LHCN-M2 (cell line): ENCODE measurements at regions not wholly inside any gene's neighbourhood (a gene's known extent, or its start where the extent isn't known, plus 50 kb on each side); places are given as distances from the start of the nearest gene placed in this dataset.
"Not testable (repeated sequence)": the region's sequence is repeated elsewhere in the genome, so short reads cannot be mapped to it uniquely, and the experiment has no call there.

Experiments
- DNase-seq: peaks from one replicate; pipeline ENCODE4 v3.0.0-alpha.2; 2012; ENCODE audit warnings: low read depth

DNA sequence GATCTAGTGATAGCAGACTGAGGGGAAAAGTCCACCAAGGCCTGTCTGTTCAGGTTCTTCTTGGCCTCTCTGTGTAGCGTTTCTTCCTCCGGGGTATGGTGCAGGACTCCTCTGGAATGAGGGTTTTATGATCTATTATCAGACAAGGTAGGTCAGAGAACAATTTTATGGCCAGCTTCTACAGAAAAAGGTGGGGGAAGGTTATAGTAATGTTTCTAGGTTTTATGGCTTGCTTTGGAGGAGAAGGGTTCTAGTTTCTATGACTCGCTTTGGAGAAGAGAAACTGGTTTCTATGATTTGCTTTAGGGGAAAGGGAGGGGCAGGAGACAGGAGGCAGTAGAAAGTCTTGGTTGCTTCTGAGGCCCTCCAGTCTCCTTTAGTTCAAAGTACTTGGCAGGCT lies 144.8 kb upstream of the LAMA2 start:
- no peak for DNase-seq

GRCh38 chr6:128736780-128737179 lies 146.2 kb upstream of the LAMA2 start:
- DNase-seq, result no peak

DNA sequence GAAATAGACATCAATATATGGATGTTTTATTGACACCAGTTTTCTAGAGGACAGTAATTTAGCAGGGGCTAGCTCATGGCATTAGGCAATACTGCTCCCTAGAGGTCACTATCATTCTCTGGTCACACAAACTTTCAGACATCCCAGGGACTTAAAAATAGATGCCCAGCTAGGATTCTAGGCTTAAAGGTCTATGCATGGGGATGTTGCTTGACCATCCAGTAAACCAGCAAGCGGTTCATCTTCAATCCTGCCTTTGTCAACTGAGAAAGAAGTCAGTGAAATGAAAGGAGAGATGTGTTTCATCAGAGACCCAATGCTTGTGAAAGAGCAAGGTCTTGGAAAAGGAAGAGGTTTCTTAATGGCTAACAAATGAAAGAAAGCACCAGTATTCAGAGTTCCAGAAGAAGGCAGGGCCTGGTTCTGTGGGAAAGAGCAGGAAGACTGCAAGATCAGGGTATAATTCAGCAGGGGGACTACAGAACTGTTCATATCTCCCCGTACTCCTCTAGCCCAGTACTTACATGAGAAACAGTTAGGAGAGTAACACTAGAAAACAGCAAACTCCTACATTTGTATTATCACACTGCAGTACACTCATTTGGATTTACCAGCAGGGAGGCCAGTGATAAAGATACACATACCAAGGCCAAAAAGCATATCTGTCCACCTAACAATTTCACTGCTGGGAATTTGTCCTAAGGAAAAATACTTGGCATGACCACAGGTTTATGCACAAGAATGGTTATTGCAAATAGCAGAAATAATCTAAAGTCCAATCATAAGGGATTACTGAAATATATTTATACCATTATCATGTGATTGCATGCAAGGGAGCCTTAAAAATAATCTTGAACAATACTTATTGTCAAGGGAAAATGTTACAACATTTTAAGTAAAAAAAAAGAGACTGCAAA lies 151.4 kb upstream of the LAMA2 start:
- peak; percentile 67 for DNase-seq

GRCh38 chr6:128727500-128727899 lies 155.4 kb upstream of the LAMA2 start:
- DNase-seq, result no peak

GRCh38 chr6:128725271-128726233 lies 157.4 kb upstream of the LAMA2 start:
- DNase-seq, result peak; percentile 52

DNA sequence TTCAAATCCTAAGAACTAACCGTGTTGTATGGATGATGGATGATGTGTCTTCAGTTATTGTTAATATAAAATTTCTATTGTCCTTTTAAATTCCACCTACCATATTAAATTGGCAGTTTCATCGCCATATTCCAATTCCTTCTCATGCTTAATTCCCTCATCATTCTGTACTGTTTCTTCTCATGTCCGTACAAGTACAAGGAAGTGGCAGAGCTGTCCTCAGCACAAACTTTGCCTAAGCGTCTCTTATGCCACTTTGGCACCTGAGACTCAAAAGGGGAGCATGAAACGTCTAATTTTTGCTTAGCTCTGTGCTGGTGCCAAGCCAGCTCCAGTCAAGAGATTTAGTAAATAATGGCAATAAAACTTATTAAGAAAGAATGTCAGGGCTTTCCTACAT lies 158.2 kb upstream of the LAMA2 start:
- DNase-seq, result no peak

DNA sequence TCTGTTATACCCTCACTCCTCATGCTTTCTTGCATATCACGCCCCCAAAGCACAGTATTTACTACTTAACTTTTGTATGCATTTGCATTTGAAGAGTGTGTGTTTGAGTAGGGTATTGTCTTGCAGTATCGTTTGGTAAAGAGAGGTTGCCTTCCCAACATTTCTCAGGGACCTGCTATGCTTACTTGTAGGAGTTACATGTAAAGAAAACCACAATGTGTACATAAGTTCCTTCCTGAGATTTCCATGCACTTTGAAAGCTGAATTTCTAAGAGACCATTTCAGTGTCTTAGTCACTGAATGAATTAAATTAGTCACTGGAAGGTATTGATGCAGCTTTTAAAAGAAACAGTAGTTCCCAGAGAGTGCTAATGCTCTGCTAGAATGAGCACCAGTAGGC lies 159.3 kb upstream of the LAMA2 start:
- DNase-seq, result no peak

- DNase-seq, result no peak
Observed at GRCh38 chr6:128720891-128721290, 162.0 kb upstream of the LAMA2 start.

DNA sequence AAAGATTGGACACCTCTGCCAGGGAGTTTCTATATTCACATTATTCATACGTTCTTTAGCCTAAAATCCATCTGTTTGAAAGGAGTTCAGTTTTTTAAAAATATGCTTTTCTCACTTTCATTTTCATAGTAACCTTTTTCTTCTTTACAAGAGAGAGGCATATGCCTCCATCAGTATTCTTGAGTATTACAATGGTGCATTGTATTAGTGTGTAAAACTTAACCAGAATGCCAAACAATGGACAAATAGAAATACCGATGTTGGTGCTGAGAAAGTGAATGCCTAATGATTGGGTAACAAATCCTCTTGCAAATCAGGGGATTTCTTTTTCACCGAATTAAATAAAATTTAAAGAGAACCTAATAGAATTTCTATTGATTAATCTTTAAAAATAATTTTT lies 163.2 kb upstream of the LAMA2 start:
- DNase-seq, result no peak

DNA sequence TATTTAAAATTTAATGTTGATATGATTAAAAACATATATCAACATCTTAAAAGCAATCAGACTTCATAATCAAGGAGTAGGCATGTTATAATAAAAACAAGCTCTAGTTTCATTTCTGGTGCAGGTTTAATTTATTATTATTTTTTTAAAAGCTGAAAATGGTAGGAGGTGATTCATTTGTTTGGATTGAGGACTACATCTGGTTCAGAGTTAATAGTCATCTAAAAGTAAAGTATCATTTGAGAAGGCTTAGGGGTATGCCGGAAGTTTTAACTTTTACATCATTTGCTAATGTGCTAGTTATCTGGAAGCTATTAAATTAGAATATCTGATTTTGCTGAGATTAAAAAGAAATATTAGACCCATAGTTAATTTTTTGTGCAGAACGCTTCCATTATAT lies 169.5 kb upstream of the LAMA2 start:
- DNase-seq, result peak; percentile 52

- no peak for DNase-seq
Observed at GRCh38 chr6:128712898-128713297, 170.0 kb upstream of the LAMA2 start.

DNA sequence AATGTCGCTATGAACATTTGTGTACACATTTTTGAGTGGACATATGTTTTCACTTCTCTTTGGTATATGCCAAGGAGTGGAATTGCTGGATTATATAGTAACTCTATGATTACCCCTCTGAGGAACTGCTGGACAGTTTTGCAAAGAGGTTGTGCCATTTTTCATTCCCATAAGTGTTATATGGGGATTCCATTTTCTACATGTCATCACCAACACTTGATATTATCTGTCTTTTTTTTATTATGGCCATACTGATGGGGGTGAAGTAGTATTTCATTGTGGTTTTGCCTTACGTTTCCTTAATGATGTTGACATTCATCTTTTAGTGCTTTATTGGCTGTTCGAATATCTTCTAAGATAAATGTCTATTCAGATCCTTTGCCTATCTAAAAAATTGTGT lies 171.8 kb upstream of the LAMA2 start:
- DNase-seq, result no peak

GRCh38 chr6:128710315-128710714 lies 172.6 kb upstream of the LAMA2 start:
- DNase-seq, result no peak

DNA sequence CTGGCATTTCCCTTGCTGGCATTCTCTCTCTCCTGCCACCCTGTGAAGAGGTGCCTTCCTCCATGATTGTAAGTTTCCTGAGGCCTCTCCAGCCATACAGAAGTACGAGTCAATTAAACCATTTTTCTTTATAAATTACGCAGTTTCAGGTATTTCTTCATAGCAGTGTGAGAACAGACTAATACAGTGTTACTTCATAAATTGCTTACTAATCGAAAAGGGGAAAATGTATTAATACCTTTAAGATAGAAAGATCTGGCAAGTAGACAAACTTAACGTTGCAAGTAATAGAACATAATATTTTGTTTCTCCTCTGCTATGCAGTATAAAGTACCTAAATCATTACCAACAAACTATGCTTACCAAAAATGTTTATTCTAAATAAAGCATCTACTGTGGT lies 178.3 kb upstream of the LAMA2 start:
- DNase-seq, result no peak

- not testable (repeated sequence) for DNase-seq
Observed at GRCh38 chr6:128703794-128704193, 179.1 kb upstream of the LAMA2 start.

DNA sequence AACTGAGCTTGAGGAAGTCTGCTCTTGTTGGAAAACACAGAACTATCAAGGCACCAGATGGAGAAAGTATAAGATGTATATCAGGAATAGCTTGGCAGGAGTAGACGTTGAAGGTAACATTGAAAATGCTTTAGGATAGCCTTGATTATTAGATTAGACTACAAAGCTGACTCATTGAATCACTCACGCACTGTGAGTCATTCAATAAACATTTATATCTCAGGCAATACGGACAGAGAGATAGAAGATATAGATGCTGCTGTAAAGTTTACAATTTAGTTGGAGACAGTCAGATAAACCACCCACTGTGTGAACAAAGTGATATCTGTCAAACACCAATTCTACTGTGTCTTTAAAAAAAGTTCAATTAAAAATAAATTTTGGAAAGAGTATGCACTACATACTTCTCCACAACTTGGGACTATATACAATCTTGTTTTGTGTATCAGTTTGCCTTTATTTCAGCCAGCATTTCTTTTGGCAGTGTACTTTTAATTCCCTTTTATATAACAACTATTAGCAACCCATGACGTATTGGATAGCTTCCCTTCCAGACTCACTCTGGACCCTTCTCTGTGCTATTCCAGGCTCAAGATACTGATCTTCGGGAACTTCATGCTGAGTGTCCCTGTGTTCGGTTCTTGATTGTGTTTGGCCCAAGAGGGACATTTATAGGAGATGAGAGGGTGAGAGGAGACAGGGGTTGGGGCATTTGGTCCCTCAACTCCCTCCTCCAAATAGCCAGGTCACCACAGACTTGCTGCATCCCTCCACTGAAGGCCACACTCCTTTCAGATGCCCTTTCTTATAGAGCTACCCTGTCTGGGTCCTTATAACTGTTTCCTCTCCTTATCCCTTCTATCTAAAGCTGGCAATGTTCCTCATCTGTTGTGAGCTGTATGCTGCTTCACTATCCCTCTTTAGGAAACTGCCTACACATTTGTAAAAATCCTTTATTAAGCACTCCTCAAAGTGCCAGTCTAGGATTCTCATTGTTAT lies 176.6 kb upstream of the PTPRK start:
- DNase-seq, result peak; percentile 69

- DNase-seq, result no peak
Observed at GRCh38 chr6:128694303-128695009, 174.1 kb upstream of the PTPRK start.

- no peak for DNase-seq
Observed at GRCh38 chr6:128690063-128690462, 169.7 kb upstream of the PTPRK start.

- no peak for DNase-seq
Observed at GRCh38 chr6:128686084-128686483, 165.7 kb upstream of the PTPRK start.

- no peak for DNase-seq
Observed at GRCh38 chr6:128676456-128676855, 156.1 kb upstream of the PTPRK start.

DNA sequence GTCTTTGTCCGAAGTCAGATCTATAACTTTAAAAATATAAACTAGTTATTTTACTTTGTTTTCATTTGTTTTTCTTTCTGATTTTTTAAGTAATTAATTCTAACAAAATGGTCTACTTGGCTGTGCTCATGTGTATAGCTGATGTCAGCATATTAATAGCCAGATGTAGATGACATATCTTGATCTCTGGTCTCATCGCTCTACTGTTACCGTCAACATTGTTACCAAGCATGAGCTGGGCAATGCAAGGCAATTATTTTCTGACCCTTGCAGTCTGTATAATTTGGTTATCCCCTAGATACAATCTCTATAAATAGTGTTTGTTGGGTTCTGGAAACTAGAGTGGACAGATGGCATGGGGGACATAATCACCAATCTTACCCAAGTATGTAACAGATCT lies 151.6 kb upstream of the PTPRK start:
- no peak for DNase-seq
